H1 (cell line): ENCODE measurements at regions not wholly inside any gene's neighbourhood (a gene's known extent, or its start where the extent isn't known, plus 50 kb on each side); places are given as distances from the start of the nearest gene placed in this dataset.

ENCODE experiments used
- ATF3 ChIP-seq: IDR thresholded peaks from 2 replicates; pipeline ENCODE4 v1.6.1; 2011; ENCODE audit warnings: low read depth, mild to moderate bottlenecking, low read length; ENCODE audit not compliant: insufficient read depth
- CHD2 ChIP-seq: IDR thresholded peaks from 2 replicates; pipeline ENCODE4 v1.6.1; 2012; ENCODE audit warnings: low read length, improper control_type of control experiment
- CHD7 ChIP-seq: fragments of 300-600 bp; sonication (generic); IDR thresholded peaks from 2 replicates; pipeline ENCODE4 v1.7.1; 2012; ENCODE audit warnings: low read length, moderate library complexity, mild to moderate bottlenecking, inconsistent platforms; ENCODE audit not compliant: insufficient replicate concordance
- EZH2 ChIP-seq: fragments of 200-600 bp; sonication (generic); IDR thresholded peaks from 2 replicates; pipeline ENCODE4 v1.7.1; 2012; ENCODE audit warnings: low read depth, mild to moderate bottlenecking, moderate library complexity, low read length, inconsistent platforms; ENCODE audit not compliant: severe bottlenecking
- HDAC6 ChIP-seq: IDR thresholded peaks from one replicate; pipeline ENCODE4 v1.7.1; 2012; ENCODE audit warnings: low read depth, mild to moderate bottlenecking, inconsistent platforms, low read length, moderate library complexity
- KDM4A ChIP-seq: IDR thresholded peaks from one replicate; pipeline ENCODE4 v1.7.1; 2012; ENCODE audit warnings: low read depth, mild to moderate bottlenecking, moderate library complexity, low read length, inconsistent platforms; ENCODE audit not compliant: severe bottlenecking
- MAFK ChIP-seq: IDR thresholded peaks from 2 replicates; pipeline ENCODE4 v1.6.1; 2012; ENCODE audit warnings: low read depth, mild to moderate bottlenecking, improper control_type of control experiment, low read length
- POLR2AphosphoS5 ChIP-seq: IDR thresholded peaks from 2 replicates; pipeline ENCODE4 v1.6.1; 2011; ENCODE audit warnings: low read depth, low read length
- SIN3A ChIP-seq, 2 experiments: IDR thresholded peaks in 1 of 2; conservative IDR thresholded peaks in 1 of 2; 2 replicates each; pipeline ENCODE4 v1.6.1; 2011 to 2012; ENCODE audit warnings: low read length in 2 of 2, improper control_type of control experiment in 1 of 2, low read depth in 1 of 2, mild to moderate bottlenecking in 1 of 2
- SP2 ChIP-seq: IDR thresholded peaks from 2 replicates; pipeline ENCODE4 v1.6.1; 2012; ENCODE audit warnings: mild to moderate bottlenecking, low read length, inconsistent platforms
- SRF ChIP-seq: IDR thresholded peaks from 2 replicates; pipeline ENCODE4 v1.6.1; 2011; ENCODE audit warnings: mild to moderate bottlenecking, low read depth, low read length, moderate library complexity
- TEAD4 ChIP-seq: IDR thresholded peaks from 2 replicates; pipeline ENCODE4 v1.6.1; 2012; ENCODE audit warnings: low read depth, low read length, inconsistent platforms, mixed read lengths

- TF ChIP-seq CHD7 (no peak), KDM4A (no peak), SP2 (no peak), SRF (no peak), TEAD4 (no peak), EZH2 (no peak), POLR2AphosphoS5 (no peak), CHD2 (no peak), SIN3A (conservative IDR thresholded peaks at IDR 0.05 in 1 of 2, IDR thresholded peaks at IDR 0.05 in 1 of 2; ENCODE audit: low read depth in 1 of 2, low read length in 2 of 2) (no peak), ATF3 (no peak), MAFK (no peak), HDAC6 (no peak)
These were observed 66.4 kb upstream of the PIK3R1 start (continued) for GRCh38 chr5:68149189-68149588.
